ENCODE measurements at regions not wholly inside any gene's neighbourhood (a gene's known extent, or its start where the extent isn't known, plus 50 kb on each side); places are given as distances from the start of the nearest gene placed in this dataset.
"Not testable (repeated sequence)": the region's sequence is repeated elsewhere in the genome, so short reads cannot be mapped to it uniquely, and the experiment has no call there.

GRCh38 chr11:127950162-127950561 lies 637.2 kb downstream of the ETS1 start:
- no peak for DNase-seq (ENCODE audit: low spot score)

GRCh38 chr11:127943763-127944162 lies 643.6 kb downstream of the ETS1 start:
- no peak for DNase-seq (ENCODE audit: low spot score)

DNA sequence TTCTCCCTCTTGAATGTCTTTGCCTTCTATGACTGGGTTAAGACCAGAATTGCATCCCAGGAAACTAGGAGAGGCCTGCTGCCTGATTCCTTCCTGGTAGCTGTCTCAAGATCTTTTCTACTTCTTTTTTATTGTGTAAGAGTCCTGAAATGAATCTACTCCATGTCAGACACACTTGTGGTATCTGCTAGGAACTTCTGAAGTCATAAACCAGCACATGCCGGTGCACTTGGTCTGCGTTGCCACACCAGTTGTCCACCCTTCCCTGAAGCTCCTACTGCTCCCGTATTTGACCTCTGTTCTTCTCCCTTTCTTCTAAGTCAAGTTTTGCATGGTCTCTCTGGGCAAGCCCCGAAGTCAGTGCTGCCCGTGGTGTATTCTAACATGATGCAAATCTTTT lies 644.2 kb downstream of the ETS1 start:
- no peak for DNase-seq (ENCODE audit: low spot score)

- not testable (repeated sequence) for DNase-seq (ENCODE audit: low spot score)
Measured at GRCh38 chr11:127941554-127941953, 645.8 kb downstream of the ETS1 start.

DNA sequence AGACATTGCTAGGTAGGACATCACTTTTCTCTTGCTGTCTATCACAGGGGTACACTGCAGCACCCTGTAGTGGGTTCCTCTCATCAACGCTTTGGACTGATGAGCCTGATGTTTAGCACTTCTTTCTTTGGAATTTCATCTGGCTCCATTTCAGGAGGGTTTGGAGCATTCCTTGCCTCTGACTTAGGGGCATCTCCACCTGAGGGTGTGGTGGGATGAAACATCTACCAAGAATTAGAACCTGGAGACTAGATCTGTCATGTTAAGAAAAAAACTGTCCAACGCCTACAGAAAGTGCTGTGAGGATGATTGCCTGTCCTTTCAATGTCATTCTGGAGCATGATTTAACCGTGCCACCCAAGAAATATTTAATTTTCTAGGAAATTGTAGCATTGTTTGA lies 648.4 kb downstream of the ETS1 start:
- no peak for DNase-seq (ENCODE audit: low spot score)

- no peak for DNase-seq (ENCODE audit: low spot score)
Measured at GRCh38 chr11:127935081-127935480, 652.3 kb downstream of the ETS1 start.

DNA sequence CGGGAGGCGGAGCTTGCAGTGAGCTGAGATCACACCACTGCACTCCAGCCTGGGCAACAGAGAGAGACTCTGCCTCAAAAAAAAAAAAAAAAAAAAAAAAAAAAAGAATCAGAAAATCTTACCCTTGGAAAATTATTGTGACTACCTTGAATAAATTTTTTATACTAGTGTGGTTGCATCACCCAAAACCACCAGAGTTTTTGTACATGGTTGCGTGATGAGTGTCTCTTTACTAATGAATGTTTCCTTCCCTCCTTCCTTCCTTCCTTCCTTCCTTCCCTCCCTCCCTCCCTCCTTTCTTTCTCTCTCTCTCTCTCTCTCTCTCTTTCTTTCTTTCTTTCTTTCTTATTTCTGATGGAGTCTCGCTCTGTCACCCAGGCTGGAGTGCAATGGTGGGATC lies 653.4 kb downstream of the ETS1 start:
- DNase-seq (ENCODE audit: low spot score): not testable (repeated sequence)

- DNase-seq (ENCODE audit: low spot score): no peak
Measured at GRCh38 chr11:127931803-127932202, 655.6 kb downstream of the ETS1 start.

DNA sequence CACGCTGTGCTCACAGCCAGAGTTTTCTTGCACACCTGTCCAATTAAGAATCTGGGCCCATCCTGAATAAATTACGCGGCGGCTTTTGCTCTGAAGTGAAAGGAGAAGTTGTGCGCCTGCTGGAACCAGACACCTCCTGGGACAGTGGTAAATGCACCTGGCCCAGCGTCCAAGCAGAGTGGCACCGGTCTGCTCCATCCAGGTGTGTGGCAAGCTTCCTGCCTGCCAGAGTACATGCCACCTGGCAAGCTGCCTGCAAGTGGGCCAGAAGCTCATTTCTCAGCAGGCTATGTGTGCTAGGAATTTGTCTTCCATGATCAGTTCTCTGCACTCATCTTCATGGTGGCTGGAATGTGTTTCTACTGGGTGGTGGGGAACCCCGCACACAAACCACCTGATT lies 660.6 kb downstream of the ETS1 start:
- no peak for DNase-seq (ENCODE audit: low spot score)

DNA sequence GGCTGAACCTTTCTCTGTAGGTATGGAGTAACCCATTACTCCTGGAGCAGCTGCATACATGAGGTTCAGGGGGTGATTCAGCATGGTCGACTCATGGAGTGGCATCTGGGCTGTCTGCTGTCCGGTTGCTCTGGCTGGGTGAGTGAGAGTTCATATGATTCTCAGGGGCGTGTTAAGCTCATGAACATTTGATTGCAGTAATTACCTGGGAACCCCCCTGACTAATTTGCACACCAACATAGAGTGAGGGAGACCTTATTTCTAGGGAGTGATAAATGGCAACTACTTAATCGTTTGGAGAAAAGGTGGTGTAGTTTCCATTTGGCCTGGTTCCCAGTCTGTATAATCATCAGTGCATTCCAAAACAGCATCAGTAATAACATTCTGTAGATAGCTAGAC lies 661.9 kb downstream of the ETS1 start:
- no peak for DNase-seq (ENCODE audit: low spot score)

GRCh38 chr11:127919206-127920000 lies 668.0 kb downstream of the ETS1 start:
- DNase-seq (ENCODE audit: low spot score): no peak

GRCh38 chr11:127902382-127902781 lies 685.0 kb downstream of the ETS1 start:
- no peak for DNase-seq (ENCODE audit: low spot score)

DNA sequence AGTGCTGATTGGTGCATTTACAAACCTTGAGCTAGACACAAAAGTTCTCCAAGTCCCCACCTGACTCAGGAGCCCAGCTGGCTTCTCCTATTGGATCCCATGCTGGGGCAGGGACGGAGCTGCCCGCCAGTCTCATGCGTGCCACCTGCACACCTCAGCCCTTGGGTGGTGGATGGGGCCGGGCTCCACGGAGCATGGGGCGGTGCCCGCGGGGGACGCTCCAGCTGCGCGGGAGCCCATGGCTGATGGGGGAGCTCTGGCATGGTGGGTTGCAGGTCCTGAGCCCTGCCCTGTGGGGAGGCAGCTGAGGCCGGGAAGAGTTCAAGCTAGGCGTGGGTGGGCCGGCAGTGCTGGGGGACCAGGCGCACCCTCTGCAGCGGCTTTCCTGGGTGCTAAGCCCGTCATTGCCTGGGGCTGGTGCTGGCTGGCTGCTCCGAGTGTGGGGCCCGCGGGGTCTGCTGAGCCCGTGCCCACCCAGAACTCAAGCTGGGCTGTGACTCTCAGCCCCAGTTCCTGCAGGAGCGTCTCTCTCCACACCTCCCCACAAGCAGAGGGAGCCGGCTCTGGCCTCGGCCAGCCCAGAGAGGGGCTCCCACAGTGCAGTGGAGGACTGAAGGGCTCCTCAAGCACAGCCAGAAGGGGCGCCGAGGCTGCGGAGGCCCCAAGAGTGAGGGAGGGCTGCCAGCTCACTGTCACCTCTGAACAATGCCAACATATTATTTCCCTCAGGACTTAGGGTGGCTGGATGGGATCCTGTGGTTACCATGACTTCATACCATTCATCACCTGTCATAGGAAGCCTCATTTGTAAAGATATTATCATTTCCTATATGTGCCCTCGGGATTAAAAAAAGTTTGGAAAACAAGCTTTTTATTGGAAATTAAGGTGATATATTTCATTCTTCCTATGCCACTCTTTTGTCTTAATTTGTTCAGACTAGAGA lies 688.7 kb downstream of the ETS1 start:
- no peak for DNase-seq (ENCODE audit: low spot score)

- no peak for DNase-seq (ENCODE audit: low spot score)
Measured at GRCh38 chr11:127895776-127896175, 691.6 kb downstream of the ETS1 start.

- DNase-seq (ENCODE audit: low spot score): no peak
Measured at GRCh38 chr11:127894316-127894715, 693.0 kb downstream of the ETS1 start.

DNA sequence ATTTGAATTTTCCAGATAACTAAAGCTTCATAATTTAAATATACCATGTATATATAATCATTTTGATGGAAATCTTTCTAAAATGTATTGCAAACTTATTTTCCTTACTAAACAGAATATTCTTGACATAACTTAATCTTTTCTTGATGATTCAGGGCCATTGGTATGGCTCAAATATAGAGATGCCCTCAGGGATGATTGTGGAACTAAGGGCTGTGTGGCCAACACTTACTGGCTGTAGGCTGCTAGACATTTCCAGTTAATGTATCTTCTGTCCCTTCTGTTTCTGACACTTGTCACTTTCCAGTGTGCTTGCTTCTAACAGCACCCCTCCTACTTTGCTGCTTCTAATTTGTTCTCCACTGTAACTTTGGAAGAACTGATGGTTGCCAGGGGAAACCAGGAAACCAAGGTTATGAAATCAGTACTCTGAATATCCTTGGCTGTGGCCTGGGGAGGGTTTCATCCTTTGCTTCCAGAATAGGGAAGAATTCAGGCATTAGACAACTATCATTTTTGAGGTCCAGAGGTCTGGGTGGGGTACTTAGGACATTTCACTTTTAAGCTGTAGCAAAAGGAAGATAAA lies 697.2 kb downstream of the ETS1 start:
- no peak for DNase-seq (ENCODE audit: low spot score)

DNA sequence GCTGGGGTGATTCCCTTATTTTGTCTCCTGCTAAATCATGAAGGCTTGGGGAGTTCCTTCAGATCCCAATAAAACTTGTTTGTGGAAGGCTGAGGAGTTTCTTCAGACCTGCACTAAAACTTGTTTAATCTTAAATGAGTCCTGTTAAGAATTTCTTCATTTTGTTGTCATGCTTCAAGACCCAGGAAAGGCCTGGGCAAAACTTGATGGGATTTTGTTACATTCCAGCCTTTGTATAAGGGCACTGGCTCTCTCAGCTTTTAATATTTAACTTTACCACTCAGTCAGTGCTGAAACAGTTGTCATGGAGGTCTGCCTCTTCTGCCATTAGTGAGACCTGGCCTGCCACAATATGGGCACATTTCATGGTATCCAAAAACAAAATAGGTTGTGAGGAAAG lies 699.0 kb downstream of the ETS1 start:
- DNase-seq (ENCODE audit: low spot score): no peak

- DNase-seq (ENCODE audit: low spot score): no peak
Measured at GRCh38 chr11:127875131-127875530, 712.2 kb downstream of the ETS1 start.

- no peak for DNase-seq (ENCODE audit: low spot score)
Measured at GRCh38 chr11:127873478-127873877, 713.9 kb downstream of the ETS1 start.

DNA sequence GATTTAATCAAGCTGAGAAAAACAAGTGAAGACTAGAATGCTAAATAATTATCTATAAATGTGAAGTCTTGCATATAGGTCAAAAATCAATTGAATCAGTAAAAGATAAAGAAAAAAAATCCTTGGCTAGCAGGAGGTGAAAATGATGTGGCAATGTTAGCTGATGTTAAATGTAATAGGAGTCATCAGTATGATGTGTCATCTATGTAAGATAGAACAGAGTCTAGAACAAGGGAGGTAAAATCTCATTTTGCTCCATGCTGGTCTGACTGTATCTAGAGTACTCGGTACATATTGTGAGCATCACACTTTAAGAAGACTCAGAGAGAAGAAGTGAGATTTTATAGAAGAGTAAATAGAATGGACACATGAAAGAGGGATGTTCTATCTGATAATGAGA lies 721.2 kb downstream of the ETS1 start:
- no peak for DNase-seq (ENCODE audit: low spot score)

DNA sequence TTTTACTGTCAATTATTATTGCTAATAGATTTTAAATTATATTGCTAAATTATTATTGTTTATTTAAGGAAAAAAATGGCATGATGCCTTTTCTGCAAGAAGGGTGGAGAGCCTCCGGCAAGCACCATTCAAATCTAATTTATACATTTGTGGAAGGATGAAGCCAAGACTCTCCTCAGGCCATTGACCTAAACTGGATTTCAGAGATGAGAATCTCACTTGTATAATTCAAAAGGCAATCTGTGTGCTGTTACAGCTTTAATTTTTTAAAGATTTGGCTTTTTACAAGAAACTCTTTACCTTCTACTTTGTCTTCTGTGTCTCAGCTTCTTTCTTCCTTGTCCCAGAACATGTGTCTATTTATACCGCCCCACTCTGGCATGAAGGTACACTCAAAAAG lies 722.5 kb downstream of the ETS1 start:
- DNase-seq (ENCODE audit: low spot score): no peak

- DNase-seq (ENCODE audit: low spot score): no peak
Measured at GRCh38 chr11:127862406-127862805, 725.0 kb downstream of the ETS1 start.

- no peak for DNase-seq (ENCODE audit: low spot score)
Measured at GRCh38 chr11:127859941-127860354, 727.4 kb downstream of the ETS1 start.

Data from CD4-positive, alpha-beta T cell treated with Interleukin-6 at 100 ng/mL for 8 hours (primary cell).